Spleen (tissue), 7 donors: ENCODE measurements at regions not wholly inside any gene's neighbourhood (a gene's known extent, or its start where the extent isn't known, plus 50 kb on each side); places are given as distances from the start of the nearest gene placed in this dataset.

Experiments
- POLR2A ChIP-seq, 3 donors: fragments of 450-650 bp; IDR thresholded peaks; one replicate each; pipeline ENCODE4 v1.5.1; 2017; ENCODE audit warnings: antibody characterized with exemption in 3 of 3, mild to moderate bottlenecking in 1 of 3
- POLR2AphosphoS5 ChIP-seq, 3 donors: sonication (generic); formaldehyde crosslinking; IDR thresholded peaks; one replicate each; pipeline ENCODE4 v1.5.1; 2017; ENCODE audit warnings: antibody characterized with exemption in 3 of 3
- TF ChIP-seq, protein P1 (sequence below), 11 experiments: fragments of 200-600 bp in 7 of 11; fragments of 450-650 bp in 4 of 11; sonication (generic) in 4 of 11; IDR thresholded peaks in 8 of 11; conservative IDR thresholded peaks in 3 of 11; 1 replicate in 7 of 11; 2 replicates in 4 of 11; pipeline versions ENCODE4 v1.4.0 to v1.8.0; 2016 to 2021; ENCODE audit warnings: antibody characterized with exemption in 11 of 11, inconsistent platforms in 4 of 11, mild to moderate bottlenecking in 1 of 11
- donor health status: DM: no; HTN: no; CAD: no; lungs with moderate emphysema.
- donor health status: DM: no; HTN: no; CAD: no.
- donor health status: DM: no; HTN: no; CAD: no.

DNA sequence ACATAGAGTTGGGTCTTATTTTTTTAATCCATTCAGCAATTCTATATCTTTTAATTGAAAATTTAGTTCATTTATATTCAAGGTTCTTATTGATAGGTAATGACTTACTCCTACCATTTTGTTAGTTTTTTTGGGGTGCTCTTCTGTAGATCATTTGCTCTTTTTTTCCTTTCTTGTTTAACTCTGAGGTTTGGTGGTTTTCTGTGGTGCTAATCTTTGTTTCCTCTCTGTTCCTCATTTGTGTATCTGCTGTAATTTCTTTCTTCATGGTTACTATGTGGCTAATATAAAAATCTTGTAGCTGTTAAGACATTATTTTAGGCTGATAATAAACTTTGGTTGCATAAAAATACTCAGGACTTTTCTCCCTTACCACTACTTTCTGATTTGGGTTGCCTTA, 181.6 kb upstream of the DMRTA1 start:
- TF ChIP-seq, protein P1, sequence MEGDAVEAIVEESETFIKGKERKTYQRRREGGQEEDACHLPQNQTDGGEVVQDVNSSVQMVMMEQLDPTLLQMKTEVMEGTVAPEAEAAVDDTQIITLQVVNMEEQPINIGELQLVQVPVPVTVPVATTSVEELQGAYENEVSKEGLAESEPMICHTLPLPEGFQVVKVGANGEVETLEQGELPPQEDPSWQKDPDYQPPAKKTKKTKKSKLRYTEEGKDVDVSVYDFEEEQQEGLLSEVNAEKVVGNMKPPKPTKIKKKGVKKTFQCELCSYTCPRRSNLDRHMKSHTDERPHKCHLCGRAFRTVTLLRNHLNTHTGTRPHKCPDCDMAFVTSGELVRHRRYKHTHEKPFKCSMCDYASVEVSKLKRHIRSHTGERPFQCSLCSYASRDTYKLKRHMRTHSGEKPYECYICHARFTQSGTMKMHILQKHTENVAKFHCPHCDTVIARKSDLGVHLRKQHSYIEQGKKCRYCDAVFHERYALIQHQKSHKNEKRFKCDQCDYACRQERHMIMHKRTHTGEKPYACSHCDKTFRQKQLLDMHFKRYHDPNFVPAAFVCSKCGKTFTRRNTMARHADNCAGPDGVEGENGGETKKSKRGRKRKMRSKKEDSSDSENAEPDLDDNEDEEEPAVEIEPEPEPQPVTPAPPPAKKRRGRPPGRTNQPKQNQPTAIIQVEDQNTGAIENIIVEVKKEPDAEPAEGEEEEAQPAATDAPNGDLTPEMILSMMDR (IDR thresholded peaks at IDR 0.05 in 8 of 11, conservative IDR thresholded peaks at IDR 0.05 in 3 of 11), result no peak
- no peak for TF ChIP-seq POLR2AphosphoS5 (IDR thresholded peaks at IDR 0.05)
- no peak for TF ChIP-seq POLR2A (IDR thresholded peaks at IDR 0.05)
